ENCODE measurements at regions not wholly inside any gene's neighbourhood (a gene's known extent, or its start where the extent isn't known, plus 50 kb on each side); places are given as distances from the start of the nearest gene placed in this dataset.

- no peaks in the 10 kb centered on the region for H3K36me3 ChIP-seq (ENCODE audit: control insufficient read depth, insufficient read depth, low read length)
- TF ChIP-seq, protein P1, sequence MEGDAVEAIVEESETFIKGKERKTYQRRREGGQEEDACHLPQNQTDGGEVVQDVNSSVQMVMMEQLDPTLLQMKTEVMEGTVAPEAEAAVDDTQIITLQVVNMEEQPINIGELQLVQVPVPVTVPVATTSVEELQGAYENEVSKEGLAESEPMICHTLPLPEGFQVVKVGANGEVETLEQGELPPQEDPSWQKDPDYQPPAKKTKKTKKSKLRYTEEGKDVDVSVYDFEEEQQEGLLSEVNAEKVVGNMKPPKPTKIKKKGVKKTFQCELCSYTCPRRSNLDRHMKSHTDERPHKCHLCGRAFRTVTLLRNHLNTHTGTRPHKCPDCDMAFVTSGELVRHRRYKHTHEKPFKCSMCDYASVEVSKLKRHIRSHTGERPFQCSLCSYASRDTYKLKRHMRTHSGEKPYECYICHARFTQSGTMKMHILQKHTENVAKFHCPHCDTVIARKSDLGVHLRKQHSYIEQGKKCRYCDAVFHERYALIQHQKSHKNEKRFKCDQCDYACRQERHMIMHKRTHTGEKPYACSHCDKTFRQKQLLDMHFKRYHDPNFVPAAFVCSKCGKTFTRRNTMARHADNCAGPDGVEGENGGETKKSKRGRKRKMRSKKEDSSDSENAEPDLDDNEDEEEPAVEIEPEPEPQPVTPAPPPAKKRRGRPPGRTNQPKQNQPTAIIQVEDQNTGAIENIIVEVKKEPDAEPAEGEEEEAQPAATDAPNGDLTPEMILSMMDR (IDR thresholded peaks at IDR 0.05; ENCODE audit: insufficient read depth, low read length, poor library complexity, severe bottlenecking) = no peak
- no peaks in the 10 kb centered on the region for H3K27me3 ChIP-seq (replicated peaks; ENCODE audit: control insufficient read depth, insufficient read depth, low read length)
Observed at GRCh38 chr10:129163531-129163930, 303.5 kb upstream of the MGMT start.

GRCh38 chr10:129165076-129165720, 301.8 kb upstream of the MGMT start:
- DNase-seq (ENCODE audit: extremely low read depth, insufficient read length) = no peak
- Histone ChIP-seq H3K4me3 (replicated peaks; ENCODE audit: low read depth, low read length) (no peak overlapping the region), H3K27me3 (replicated peaks; ENCODE audit: control insufficient read depth, insufficient read depth, low read length) (no peaks in the 10 kb centered on the region), H3K36me3 (ENCODE audit: control insufficient read depth, insufficient read depth, low read length) (no peaks in the 10 kb centered on the region)
- TF ChIP-seq, protein P1 (IDR thresholded peaks at IDR 0.05; ENCODE audit: insufficient read depth, low read length, poor library complexity, severe bottlenecking) = no peak

More at GRCh38 chr10:129163531-129163930, 303.5 kb upstream of the MGMT start:
- no peak overlapping the region for H3K4me3 ChIP-seq (replicated peaks; ENCODE audit: low read depth, low read length)
- DNase-seq (ENCODE audit: extremely low read depth, insufficient read length) = no peak

GRCh38 chr10:129165770-129166169, 301.3 kb upstream of the MGMT start:
- no peak for DNase-seq (ENCODE audit: extremely low read depth, insufficient read length)
- H3K36me3 ChIP-seq (ENCODE audit: control insufficient read depth, insufficient read depth, low read length) = no peaks in the 10 kb centered on the region
- no peaks in the 10 kb centered on the region for H3K27me3 ChIP-seq (replicated peaks; ENCODE audit: control insufficient read depth, insufficient read depth, low read length)
- TF ChIP-seq, protein P1 (IDR thresholded peaks at IDR 0.05; ENCODE audit: insufficient read depth, low read length, poor library complexity, severe bottlenecking) = no peak
- no peak overlapping the region for H3K4me3 ChIP-seq (replicated peaks; ENCODE audit: low read depth, low read length)

- H3K27me3 ChIP-seq (replicated peaks; ENCODE audit: control insufficient read depth, insufficient read depth, low read length) = no peaks in the 10 kb centered on the region
- DNase-seq (ENCODE audit: extremely low read depth, insufficient read length) = no peak
Observed at GRCh38 chr10:129168660-129169059, 298.4 kb upstream of the MGMT start.

DNA sequence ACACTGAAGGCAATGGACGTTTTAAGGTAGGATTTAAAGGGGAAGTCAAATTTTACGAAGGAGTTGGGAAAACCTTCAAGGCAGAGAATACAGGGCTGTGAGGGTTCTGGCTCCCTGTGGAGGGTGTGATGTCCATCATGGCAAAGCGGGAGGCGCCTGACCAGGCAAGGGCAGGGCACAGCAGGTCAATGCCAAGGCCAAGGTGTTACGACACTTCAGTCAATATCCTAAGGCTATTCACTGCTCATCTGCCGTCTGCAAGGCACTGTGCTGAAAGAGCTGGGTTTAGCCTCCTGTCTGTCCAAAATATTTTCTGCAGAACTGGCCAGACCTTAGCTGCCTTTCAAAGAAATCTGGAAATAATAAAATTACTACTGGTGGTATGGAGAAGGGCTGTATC, 297.9 kb upstream of the MGMT start:
- Histone ChIP-seq H3K36me3 (ENCODE audit: control insufficient read depth, insufficient read depth, low read length) (no peaks in the 10 kb centered on the region), H3K27me3 (replicated peaks; ENCODE audit: control insufficient read depth, insufficient read depth, low read length) (no peaks in the 10 kb centered on the region), H3K4me3 (replicated peaks; ENCODE audit: low read depth, low read length) (no peak overlapping the region)
- no peak for DNase-seq (ENCODE audit: extremely low read depth, insufficient read length)
- TF ChIP-seq, protein P1 (IDR thresholded peaks at IDR 0.05; ENCODE audit: insufficient read depth, low read length, poor library complexity, severe bottlenecking) = no peak

More at GRCh38 chr10:129168660-129169059, 298.4 kb upstream of the MGMT start:
- TF ChIP-seq, protein P1 (IDR thresholded peaks at IDR 0.05; ENCODE audit: insufficient read depth, low read length, poor library complexity, severe bottlenecking) = no peak
- no peak overlapping the region for H3K4me3 ChIP-seq (replicated peaks; ENCODE audit: low read depth, low read length)
- H3K36me3 ChIP-seq (ENCODE audit: control insufficient read depth, insufficient read depth, low read length) = no peaks in the 10 kb centered on the region

DNA sequence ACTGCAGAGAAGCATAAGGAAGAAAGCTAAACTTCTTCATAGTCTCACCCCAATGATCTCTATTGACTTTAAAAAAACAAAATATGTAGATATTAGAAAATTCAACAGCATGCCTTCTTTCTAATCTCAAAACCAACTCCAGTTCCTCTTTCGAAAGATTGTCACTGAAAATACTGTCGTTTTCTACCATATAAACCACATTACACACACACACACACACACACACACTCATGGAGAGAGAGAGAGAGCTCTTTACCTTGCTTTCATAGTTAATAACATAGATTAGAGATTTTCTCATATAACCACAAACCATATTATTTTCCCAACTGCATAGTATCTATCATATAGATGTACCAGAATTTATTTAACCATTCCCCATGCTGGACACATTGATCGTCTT, 296.2 kb upstream of the MGMT start:
- no peaks in the 10 kb centered on the region for H3K36me3 ChIP-seq (ENCODE audit: control insufficient read depth, insufficient read depth, low read length)
- no peaks in the 10 kb centered on the region for H3K27me3 ChIP-seq (replicated peaks; ENCODE audit: control insufficient read depth, insufficient read depth, low read length)
- no peak overlapping the region for H3K4me3 ChIP-seq (replicated peaks; ENCODE audit: low read depth, low read length)
- no peak for DNase-seq (ENCODE audit: extremely low read depth, insufficient read length)
- TF ChIP-seq, protein P1 (IDR thresholded peaks at IDR 0.05; ENCODE audit: insufficient read depth, low read length, poor library complexity, severe bottlenecking) = no peak

Data from GM06990 (cell line).